ENCODE measurements at regions not wholly inside any gene's neighbourhood (a gene's known extent, or its start where the extent isn't known, plus 50 kb on each side); places are given as distances from the start of the nearest gene placed in this dataset.

GRCh38 chr21:19266636-19267035 is 863.1 kb upstream of the TMPRSS15 start:
- no peak for DNase-seq

GRCh38 chr21:19268686-19269085 is 865.1 kb upstream of the TMPRSS15 start:
- DNase-seq: no peak

GRCh38 chr21:19275065-19275464 is 871.5 kb upstream of the TMPRSS15 start:
- DNase-seq: no peak

GRCh38 chr21:19276665-19277064 is 873.1 kb upstream of the TMPRSS15 start:
- no peak for DNase-seq

GRCh38 chr21:19286876-19287275 is 883.3 kb upstream of the TMPRSS15 start:
- DNase-seq: no peak

- DNase-seq: no peak
Measured at GRCh38 chr21:19290328-19290727, 886.7 kb upstream of the TMPRSS15 start.

- DNase-seq: no peak
Measured at GRCh38 chr21:19320291-19320690, 916.7 kb upstream of the TMPRSS15 start.

GRCh38 chr21:19321688-19322087 is 918.1 kb upstream of the TMPRSS15 start:
- DNase-seq: no peak

- DNase-seq: no peak
Measured at GRCh38 chr21:19322360-19322759, 918.8 kb upstream of the TMPRSS15 start.

- DNase-seq: no peak
Measured at GRCh38 chr21:19326531-19327319, 923.1 kb upstream of the TMPRSS15 start.

- DNase-seq: no peak
Measured at GRCh38 chr21:19328954-19329353, 925.4 kb upstream of the TMPRSS15 start.

GRCh38 chr21:19340303-19340702 is 936.7 kb upstream of the TMPRSS15 start:
- no peak for DNase-seq

- no peak for DNase-seq
Measured at GRCh38 chr21:19340954-19341353, 937.4 kb upstream of the TMPRSS15 start.

- DNase-seq: no peak
Measured at GRCh38 chr21:19343711-19344110, 940.1 kb upstream of the TMPRSS15 start.

GRCh38 chr21:19350286-19350685 is 946.7 kb upstream of the TMPRSS15 start:
- no peak for DNase-seq

- no peak for DNase-seq
Measured at GRCh38 chr21:19353256-19353655, 949.7 kb upstream of the TMPRSS15 start.

- DNase-seq: no peak
Measured at GRCh38 chr21:19368944-19369343, 965.4 kb upstream of the TMPRSS15 start.

GRCh38 chr21:19392390-19392789 is 988.8 kb upstream of the TMPRSS15 start:
- no peak for DNase-seq

- DNase-seq: no peak
Measured at GRCh38 chr21:19400223-19400770, 996.7 kb upstream of the TMPRSS15 start.

- DNase-seq: no peak
Measured at GRCh38 chr21:19402870-19403269, 999.3 kb upstream of the TMPRSS15 start.

- DNase-seq: no peak
Measured at GRCh38 chr21:19405326-19405725, 1001.7 kb upstream of the TMPRSS15 start.

- no peak for DNase-seq
Measured at GRCh38 chr21:19420565-19420964, 1017.0 kb upstream of the TMPRSS15 start.

- no peak for DNase-seq
Measured at GRCh38 chr21:19433623-19434022, 1030.0 kb upstream of the TMPRSS15 start.

- no peak for DNase-seq
Measured at GRCh38 chr21:19440792-19441655, 1037.4 kb upstream of the TMPRSS15 start.

Data from DMS153 (cell line).